Frontal cortex (tissue), 3 donors: ENCODE measurements at regions not wholly inside any gene's neighbourhood (a gene's known extent, or its start where the extent isn't known, plus 50 kb on each side); places are given as distances from the start of the nearest gene placed in this dataset.

Experiments
- DNase-seq, 2 donors: peaks; one replicate each; pipeline ENCODE4 v3.0.0; 2012; ENCODE audit warnings: low spot score in 2 of 2
- FAIRE-seq: peaks from 2 replicates; lab custom pipeline; 2012; peaks lifted over from hg19 to GRCh38; lab: Jason Lieb, UNC
- donor health status: control.
- donor health status: control.
- donor health status: control.

DNA sequence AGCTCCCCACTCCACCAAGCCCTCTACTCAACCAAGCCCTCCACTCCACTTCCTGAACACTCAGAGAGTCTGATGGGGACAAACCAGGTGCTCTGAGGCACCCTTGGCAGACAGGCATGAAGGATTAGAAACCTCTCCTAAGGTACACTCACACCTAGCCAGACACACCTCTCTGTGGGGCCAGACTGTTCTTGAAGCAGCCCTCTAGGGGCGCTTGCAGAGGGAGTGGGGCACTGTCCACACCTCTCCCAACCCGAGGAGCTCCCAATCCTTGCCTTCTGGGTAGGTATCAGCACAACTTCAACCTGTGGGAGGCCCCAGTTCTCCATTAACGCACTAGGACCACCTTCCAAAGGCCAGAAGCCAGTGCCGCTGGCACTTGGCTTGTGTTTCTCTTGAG lies 108.7 kb upstream of the VSTM2B start:
- FAIRE-seq: no peak
- DNase-seq: no peak

DNA sequence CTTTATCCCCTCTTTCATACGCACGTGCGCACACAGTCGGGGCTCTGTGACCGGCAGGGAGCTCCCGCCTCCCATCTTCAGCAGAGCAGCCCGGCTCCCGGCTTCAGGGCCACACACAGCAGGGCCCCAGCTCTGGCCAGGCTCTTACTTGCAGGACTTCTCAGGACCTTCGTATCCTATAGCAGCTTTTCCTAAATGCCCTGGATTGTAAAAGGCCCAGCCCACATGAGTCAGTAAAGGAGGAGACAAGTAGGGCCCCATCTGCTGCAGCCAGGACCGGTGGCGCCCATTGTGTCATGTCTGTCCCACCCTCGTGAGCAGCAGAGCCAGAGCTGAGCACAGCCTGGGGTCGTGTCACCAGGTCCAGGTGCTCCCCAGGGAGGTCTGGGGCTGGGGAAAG lies 107.6 kb upstream of the VSTM2B start:
- DNase-seq (no peak), FAIRE-seq (no peak)

GRCh38 chr19:29420065-29420464 lies 105.7 kb upstream of the VSTM2B start:
- FAIRE-seq (no peak), DNase-seq (no peak)

- FAIRE-seq (no peak), DNase-seq (no peak)
These were observed 105.2 kb upstream of the VSTM2B start for GRCh38 chr19:29420482-29421195.

GRCh38 chr19:29421196-29421545 lies 104.6 kb upstream of the VSTM2B start:
- no peak for DNase-seq
- no peak for FAIRE-seq

DNA sequence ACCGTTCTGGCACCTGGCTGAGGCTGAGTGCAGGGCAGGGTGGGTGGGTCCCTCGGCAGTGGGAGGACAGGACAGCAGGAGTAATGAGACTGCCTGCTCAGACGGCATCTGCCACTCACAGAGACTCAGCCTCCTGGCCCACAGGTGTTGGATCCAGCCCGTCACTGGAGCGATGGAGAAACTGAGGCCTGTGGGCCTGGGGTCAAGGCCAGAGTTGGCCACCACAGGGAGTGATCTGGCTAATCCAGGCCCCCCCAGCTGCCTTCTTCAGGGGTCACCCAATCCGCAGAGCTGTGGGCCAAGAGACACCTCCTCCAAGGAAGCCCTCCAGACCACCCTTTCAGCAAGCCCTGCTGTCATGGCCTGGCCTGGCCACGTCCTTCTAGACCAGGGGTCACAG lies 103.7 kb upstream of the VSTM2B start:
- FAIRE-seq (no peak), DNase-seq (no peak)

DNA sequence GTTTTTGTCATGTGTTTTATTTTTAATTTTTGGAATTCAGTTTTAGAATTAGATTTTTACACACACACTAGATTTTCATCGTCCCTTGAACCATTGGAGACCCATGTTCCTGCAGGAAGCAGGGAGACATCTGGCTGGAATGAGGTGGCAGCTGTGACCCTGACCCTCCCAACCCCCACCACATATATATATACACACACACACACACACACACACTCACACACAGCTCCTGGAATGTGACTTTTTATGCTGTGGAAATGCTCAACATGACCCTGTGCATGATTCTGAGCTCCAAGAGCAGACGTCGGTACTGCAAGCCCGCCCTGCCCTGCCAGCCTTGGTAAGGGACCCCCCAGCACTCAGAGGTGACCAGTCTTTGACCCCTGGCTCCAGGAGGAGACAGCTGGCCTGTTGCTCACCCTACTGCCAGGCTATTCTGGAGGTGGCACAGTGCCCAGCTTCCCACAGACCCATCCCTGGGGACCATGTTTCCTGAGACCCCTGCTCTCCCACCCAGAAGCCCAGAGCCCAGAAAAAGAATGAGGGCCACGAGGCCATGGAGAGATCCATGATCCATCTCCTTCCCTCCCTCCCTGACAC lies 103.2 kb upstream of the VSTM2B start:
- FAIRE-seq: no peak

GRCh38 chr19:29428071-29428470 lies 97.7 kb upstream of the VSTM2B start:
- DNase-seq: no peak
- no peak for FAIRE-seq

More for the DNA sequence above, 103.2 kb upstream of the VSTM2B start:
- no peak for DNase-seq

GRCh38 chr19:29429021-29429420 lies 96.8 kb upstream of the VSTM2B start:
- no peak for DNase-seq
- FAIRE-seq: no peak

GRCh38 chr19:29429581-29429980 lies 96.2 kb upstream of the VSTM2B start:
- DNase-seq: no peak

GRCh38 chr19:29431332-29431731 lies 94.5 kb upstream of the VSTM2B start:
- DNase-seq (no peak), FAIRE-seq (no peak)

More at GRCh38 chr19:29429581-29429980, 96.2 kb upstream of the VSTM2B start:
- FAIRE-seq: no peak

- no peak for FAIRE-seq
These were observed 93.1 kb upstream of the VSTM2B start for GRCh38 chr19:29432677-29433076.

GRCh38 chr19:29436591-29437103 lies 89.1 kb upstream of the VSTM2B start:
- no peak for FAIRE-seq
- DNase-seq: no peak

More at GRCh38 chr19:29432677-29433076, 93.1 kb upstream of the VSTM2B start:
- DNase-seq: no peak

DNA sequence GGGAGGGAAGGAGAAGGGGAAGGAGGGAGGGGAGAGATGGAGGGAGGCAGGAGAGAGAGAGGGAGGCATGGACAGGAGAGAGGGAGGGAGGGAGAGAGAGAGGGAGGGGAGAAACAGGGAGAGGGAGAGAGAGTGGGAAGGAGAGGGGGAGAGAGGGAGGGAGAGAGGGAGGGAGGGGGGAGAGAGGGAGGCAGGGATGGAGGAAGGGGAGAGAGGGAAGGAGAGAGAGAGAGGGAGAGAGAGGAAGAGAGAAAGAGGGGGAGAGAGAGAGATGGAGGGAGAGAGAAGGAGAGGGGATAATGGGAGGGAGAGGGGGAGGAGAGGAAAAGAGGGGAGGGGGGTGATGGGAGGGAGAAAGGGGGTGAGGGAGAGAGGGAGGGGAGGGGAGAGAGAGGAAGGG lies 86.8 kb upstream of the VSTM2B start:
- DNase-seq (no peak), FAIRE-seq (no peak)

- no peak for FAIRE-seq
- no peak for DNase-seq
These were observed 85.9 kb upstream of the VSTM2B start for GRCh38 chr19:29439688-29440550.

- DNase-seq (no peak), FAIRE-seq (no peak)
These were observed 83.7 kb upstream of the VSTM2B start for GRCh38 chr19:29442094-29442493.

GRCh38 chr19:29442910-29443309 lies 82.9 kb upstream of the VSTM2B start:
- FAIRE-seq: no peak
- DNase-seq: no peak

- no peak for DNase-seq
- FAIRE-seq: no peak
These were observed 80.5 kb upstream of the VSTM2B start for GRCh38 chr19:29445246-29445645.

GRCh38 chr19:29446361-29446760 lies 79.4 kb upstream of the VSTM2B start:
- DNase-seq (no peak), FAIRE-seq (no peak)

GRCh38 chr19:29448046-29448445 lies 77.7 kb upstream of the VSTM2B start:
- no peak for FAIRE-seq
- DNase-seq: no peak

- DNase-seq (no peak), FAIRE-seq (no peak)
These were observed 76.4 kb upstream of the VSTM2B start for GRCh38 chr19:29449371-29449770.
